Lower leg skin (tissue), 3 donors: ENCODE measurements at regions not wholly inside any gene's neighbourhood (a gene's known extent, or its start where the extent isn't known, plus 50 kb on each side); places are given as distances from the start of the nearest gene placed in this dataset.

Source experiments
- CTCF ChIP-seq, 3 donors: fragments of 450-650 bp; IDR thresholded peaks; one replicate each; pipeline ENCODE4 v1.5.1; 2016; ENCODE audit warnings: antibody characterized with exemption in 3 of 3, mild to moderate bottlenecking in 3 of 3, moderate library complexity in 2 of 3
- POLR2A ChIP-seq, 2 donors: fragments of 450-650 bp; IDR thresholded peaks; one replicate each; pipeline ENCODE4 v1.6.1; 2016 to 2017; ENCODE audit warnings: antibody characterized with exemption in 2 of 2, mild to moderate bottlenecking in 1 of 2, moderate library complexity in 1 of 2

- TF ChIP-seq POLR2A (IDR thresholded peaks at IDR 0.05) (no peak), CTCF (IDR thresholded peaks at IDR 0.05) (no peak)
Observed at GRCh38 chr2:172179045-172179701, 76.5 kb upstream of the DLX2 start.
